22Rv1 (cell line): ENCODE measurements at regions not wholly inside any gene's neighbourhood (a gene's known extent, or its start where the extent isn't known, plus 50 kb on each side); places are given as distances from the start of the nearest gene placed in this dataset.

ENCODE experiments used
- CTCF ChIP-seq: fragments of 450-650 bp; IDR thresholded peaks from 2 replicates; pipeline ENCODE4 v1.5.1; 2017; ENCODE audit warnings: mild to moderate bottlenecking
- ZFX ChIP-seq: fragments of 450-650 bp; IDR thresholded peaks from 2 replicates; pipeline ENCODE4 v1.6.1; 2017; ENCODE audit warnings: antibody characterized with exemption, borderline replicate concordance

- TF ChIP-seq CTCF (no peak), ZFX (no peak)
These were observed 80.7 kb upstream of the STEAP4 start for GRCh38 chr7:88387368-88387767.
